T-helper 17 cell (primary cell): ENCODE measurements at regions not wholly inside any gene's neighbourhood (a gene's known extent, or its start where the extent isn't known, plus 50 kb on each side); places are given as distances from the start of the nearest gene placed in this dataset.

Experiments used
- ATAC-seq: fragments of 150-1000 bp; cut with Tn5 transposase; 2 replicates; pipeline ENCODE4 v1.10.0; 2021; ENCODE audit warnings: mild to moderate bottlenecking, moderate library complexity
- DNase-seq, 3 donors: peaks; one replicate each; pipeline versions ENCODE4 v3.0.0 to v3.0.0-alpha.2; 2020 to 2021
- H3K9me3 ChIP-seq: one replicate; pipeline ENCODE4 v1.7.0; 2013; ENCODE audit warnings: low read length, mild to moderate bottlenecking; ENCODE audit not compliant: control insufficient read depth, poor library complexity, severe bottlenecking
- H3K27ac Mint-ChIP-seq: one replicate; pipeline ENCODE4 v1.8.0; 2022; ENCODE audit warnings: mild to moderate bottlenecking, moderate library complexity, mixed read lengths
- H3K27me3 Mint-ChIP-seq: one replicate; pipeline ENCODE4 v1.8.0; 2022; ENCODE audit warnings: mixed read lengths
- H3K36me3 Mint-ChIP-seq: one replicate; pipeline ENCODE4 v1.8.0; 2022; ENCODE audit warnings: low read depth, mixed read lengths
- H3K4me1 Mint-ChIP-seq: one replicate; pipeline ENCODE4 v1.8.0; 2022; ENCODE audit warnings: mild to moderate bottlenecking, mixed read lengths
- H3K4me3 Mint-ChIP-seq: one replicate; pipeline ENCODE4 v1.8.0; 2022; ENCODE audit warnings: mild to moderate bottlenecking, moderate library complexity, mixed read lengths

DNA sequence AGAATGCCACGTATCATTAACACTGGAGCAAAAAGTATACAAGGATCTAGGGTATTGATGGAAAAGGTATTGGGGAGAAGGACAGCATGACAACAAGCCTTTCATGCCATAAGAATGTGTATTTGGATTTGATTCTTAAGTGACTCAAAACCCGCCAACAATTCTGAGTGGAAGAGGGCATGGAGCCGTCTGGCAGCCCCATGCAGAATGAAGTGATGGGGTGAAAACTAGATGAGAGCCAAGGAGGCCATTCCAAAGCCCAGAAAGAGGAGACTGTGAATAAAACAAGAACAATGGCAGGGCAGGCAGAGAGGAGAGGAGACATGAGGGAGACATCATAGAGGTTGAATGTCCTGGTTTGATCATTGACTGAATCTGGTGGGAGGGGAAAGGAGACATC lies 272.3 kb upstream of the WWC1 start:
- no peak overlapping the region for H3K27ac Mint-ChIP-seq
- peaks cover 15% of the 10 kb centered on the region for H3K27me3 Mint-ChIP-seq
- H3K4me1 Mint-ChIP-seq, result no peaks in the 10 kb centered on the region
- no peak for DNase-seq
- ATAC-seq, result no peak
- no peaks in the 10 kb centered on the region for H3K36me3 Mint-ChIP-seq
- H3K9me3 ChIP-seq, result no peaks in the 10 kb centered on the region
- H3K4me3 Mint-ChIP-seq, result no peak overlapping the region

DNA sequence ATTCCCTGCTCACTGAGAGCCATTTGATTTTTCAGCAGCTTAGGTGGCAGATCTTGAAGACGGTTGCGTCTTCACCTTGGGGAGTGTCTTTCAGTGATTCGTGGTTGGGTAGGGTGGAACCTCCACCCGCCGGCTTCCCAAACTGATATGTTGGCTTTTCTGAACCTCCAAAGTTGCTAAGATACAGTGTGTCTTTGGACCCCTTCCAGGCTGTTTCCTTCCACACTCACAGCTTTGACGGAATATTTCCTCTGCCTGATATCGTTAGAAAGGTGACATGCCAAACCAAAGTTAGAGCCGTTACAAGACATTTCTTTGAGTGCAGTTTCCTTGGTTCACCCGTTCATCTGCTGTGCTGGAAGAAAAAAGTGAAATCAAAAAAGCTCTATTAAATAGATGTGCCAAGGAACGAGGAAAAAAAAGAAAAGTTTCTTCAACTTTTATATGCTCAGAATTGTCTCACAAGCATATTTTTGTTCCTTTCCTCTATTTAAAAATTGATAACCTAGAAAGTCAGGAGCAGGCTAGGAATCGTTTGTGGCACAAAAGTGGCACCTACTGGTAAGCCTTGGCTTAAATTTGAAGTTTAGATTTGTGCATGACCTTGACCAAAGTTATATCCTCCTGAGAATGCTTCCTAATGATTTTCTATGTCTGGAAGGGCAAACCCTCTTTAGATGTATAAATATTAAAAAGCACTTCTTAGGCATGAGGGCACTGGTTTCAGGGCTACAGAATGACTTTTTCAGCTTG lies 270.7 kb upstream of the WWC1 start:
- no peak overlapping the region for H3K27ac Mint-ChIP-seq
- H3K9me3 ChIP-seq, result no peaks in the 10 kb centered on the region
- H3K36me3 Mint-ChIP-seq, result no peaks in the 10 kb centered on the region
- H3K4me1 Mint-ChIP-seq, result no peaks in the 10 kb centered on the region
- peaks cover 21% of the 10 kb centered on the region for H3K27me3 Mint-ChIP-seq
- DNase-seq, result no peak
- ATAC-seq, result no peak
- no peak overlapping the region for H3K4me3 Mint-ChIP-seq

DNA sequence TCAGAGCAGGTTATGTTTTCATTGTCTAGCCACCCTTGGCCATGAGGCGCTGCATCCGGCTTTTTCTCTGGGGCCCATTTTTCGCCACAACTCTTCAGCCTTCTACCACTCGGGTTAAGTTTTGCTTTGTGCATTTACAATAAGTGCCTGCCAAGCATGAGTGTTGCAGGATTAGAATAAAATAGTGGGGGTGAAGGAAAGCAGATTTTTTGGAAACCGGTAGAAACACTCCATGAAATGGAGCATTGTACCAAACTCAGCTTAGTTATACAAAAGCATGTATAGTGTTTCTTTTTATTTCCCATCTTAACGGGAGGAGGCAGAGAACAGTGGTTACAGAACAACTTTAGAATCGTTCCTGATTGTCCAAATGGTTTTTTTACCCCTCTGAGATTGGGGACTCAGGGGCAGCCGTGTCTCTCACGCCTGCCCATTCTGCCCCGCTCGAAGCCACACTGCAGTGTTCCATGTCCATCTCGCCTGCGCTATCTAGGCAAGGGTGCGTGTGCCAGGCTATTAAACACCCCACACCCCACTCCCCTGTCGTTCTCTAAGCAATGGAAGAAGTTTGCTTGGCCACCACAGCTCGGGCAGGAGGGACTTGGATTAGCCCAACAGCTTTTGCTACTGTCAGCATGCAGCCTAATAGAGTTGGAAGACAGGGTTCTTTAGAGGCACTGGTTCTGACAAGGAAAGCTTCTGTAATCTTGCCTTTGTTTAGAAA lies 268.8 kb upstream of the WWC1 start:
- Mint-ChIP-seq H3K27me3 (peaks cover 26% of the 10 kb centered on the region), H3K36me3 (no peaks in the 10 kb centered on the region), H3K4me1 (no peaks in the 10 kb centered on the region), H3K4me3 (no peak overlapping the region), H3K27ac (no peak overlapping the region)
- ATAC-seq (no peak), DNase-seq (no peak)
- no peaks in the 10 kb centered on the region for H3K9me3 ChIP-seq

DNA sequence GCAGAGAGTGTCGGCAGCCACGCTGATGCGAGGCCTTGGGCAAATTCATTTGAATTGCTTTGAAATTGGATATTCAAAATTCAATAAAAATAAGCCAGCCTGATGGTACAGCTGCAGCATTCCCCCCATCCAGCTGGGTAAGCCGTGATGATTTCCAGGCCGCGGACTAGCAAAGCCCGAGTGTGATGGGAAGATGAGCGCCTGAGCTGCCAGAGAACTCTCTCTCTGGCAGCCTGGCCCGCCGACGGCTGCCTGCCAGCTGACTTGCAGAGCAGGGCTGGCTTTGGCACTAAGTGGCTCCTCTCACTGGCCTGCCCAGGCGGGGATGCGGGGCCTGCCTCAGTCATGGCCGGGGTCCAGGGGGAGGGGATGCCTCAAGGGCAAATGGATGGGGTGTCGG lies 268.3 kb upstream of the WWC1 start:
- H3K4me3 Mint-ChIP-seq, result no peak overlapping the region
- H3K36me3 Mint-ChIP-seq, result no peaks in the 10 kb centered on the region
- H3K27ac Mint-ChIP-seq, result no peak overlapping the region
- H3K4me1 Mint-ChIP-seq, result no peaks in the 10 kb centered on the region
- peaks cover 26% of the 10 kb centered on the region for H3K27me3 Mint-ChIP-seq
- DNase-seq, result no peak
- no peaks in the 10 kb centered on the region for H3K9me3 ChIP-seq
- no peak for ATAC-seq

DNA sequence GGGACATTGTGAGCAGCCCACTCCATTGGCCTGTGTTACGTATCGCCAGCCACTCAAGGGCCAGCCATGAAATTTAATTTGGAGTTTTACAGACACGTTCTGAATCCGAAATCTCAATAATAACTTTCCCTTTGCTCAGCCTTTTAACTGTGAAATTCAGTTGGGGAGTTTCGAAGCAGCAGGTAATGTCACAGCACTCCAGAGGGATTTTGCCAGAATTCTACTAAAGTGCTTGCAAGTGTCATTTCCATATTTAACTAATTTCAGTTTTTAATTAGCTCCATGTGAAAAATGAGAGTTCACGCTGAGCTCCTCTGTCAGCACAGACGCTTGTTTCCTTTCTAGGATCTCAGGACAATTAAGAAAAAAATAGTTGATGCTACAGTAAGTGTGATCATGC lies 267.1 kb upstream of the WWC1 start:
- DNase-seq, result no peak
- no peak for ATAC-seq
- no peaks in the 10 kb centered on the region for H3K9me3 ChIP-seq
- Mint-ChIP-seq H3K27ac (no peak overlapping the region), H3K4me1 (no peaks in the 10 kb centered on the region), H3K27me3 (peaks cover 26% of the 10 kb centered on the region), H3K36me3 (no peaks in the 10 kb centered on the region), H3K4me3 (no peak overlapping the region)

DNA sequence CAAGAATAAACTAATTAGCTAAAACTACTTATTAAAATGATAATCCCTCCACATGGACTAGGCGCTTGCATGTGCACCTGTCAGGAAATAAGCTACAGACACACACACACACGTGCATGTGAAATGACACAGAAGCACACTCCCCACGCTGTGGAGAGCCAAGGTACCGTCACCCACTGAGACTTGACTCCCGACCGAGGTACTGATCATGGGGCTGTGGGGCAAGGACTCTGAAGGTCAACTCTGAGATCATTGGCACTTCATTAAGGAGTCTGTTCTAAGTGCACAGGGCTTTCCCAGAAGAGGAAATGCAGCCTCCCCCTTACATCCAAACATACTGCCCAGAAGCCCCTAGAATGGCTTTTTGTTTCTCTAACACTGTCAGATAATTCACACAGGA lies 264.4 kb upstream of the WWC1 start:
- Mint-ChIP-seq H3K27me3 (peaks cover 26% of the 10 kb centered on the region), H3K4me3 (no peak overlapping the region), H3K36me3 (no peaks in the 10 kb centered on the region), H3K27ac (no peak overlapping the region), H3K4me1 (no peaks in the 10 kb centered on the region)
- DNase-seq (no peak), ATAC-seq (no peak)
- no peaks in the 10 kb centered on the region for H3K9me3 ChIP-seq

DNA sequence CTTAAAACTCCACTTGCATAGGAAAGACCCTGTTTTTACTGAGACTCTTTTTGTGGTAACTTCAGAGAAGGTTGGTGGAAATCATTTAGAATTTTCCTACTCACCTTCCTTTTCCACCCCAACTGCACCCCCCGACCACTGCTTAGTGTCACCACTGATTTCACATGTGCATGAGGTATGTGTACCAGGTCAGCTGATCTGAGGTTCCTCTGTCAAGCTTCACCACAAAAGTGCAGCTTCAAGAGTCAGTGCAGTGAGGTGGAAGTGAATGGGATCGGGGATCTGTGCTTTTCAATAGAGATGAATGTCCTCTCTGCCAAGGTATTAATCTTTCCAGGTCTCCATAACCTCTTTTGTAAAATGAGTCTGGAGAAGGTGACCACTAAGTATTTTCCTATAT lies 260.5 kb upstream of the WWC1 start:
- H3K9me3 ChIP-seq, result no peaks in the 10 kb centered on the region
- no peak overlapping the region for H3K27ac Mint-ChIP-seq
- no peaks in the 10 kb centered on the region for H3K36me3 Mint-ChIP-seq
- no peak overlapping the region for H3K4me3 Mint-ChIP-seq
- H3K4me1 Mint-ChIP-seq, result no peaks in the 10 kb centered on the region
- ATAC-seq (no peak), DNase-seq (no peak)
- H3K27me3 Mint-ChIP-seq, result peaks cover 3% of the 10 kb centered on the region

DNA sequence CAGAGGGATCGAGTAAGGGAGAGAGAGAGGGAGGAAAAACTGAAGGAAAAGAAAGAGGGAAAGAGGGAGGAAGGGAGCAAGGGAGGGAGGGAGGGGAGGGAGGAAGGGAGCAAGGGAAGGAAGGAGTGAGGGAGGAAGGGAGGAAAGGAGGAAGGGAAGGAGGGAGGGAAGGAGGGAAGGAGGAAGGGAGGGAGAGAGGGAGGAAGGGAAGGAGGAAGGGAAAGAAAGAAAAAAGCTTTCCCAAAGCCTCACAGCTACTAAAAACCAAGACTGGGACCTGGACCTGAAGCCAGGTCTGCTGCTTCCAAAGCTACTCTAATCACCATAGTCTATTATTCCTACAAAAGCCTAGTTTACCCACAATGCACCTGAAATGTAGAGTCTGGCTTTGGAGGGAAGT lies 259.8 kb upstream of the WWC1 start:
- no peak overlapping the region for H3K4me3 Mint-ChIP-seq
- no peak for ATAC-seq
- no peaks in the 10 kb centered on the region for H3K27me3 Mint-ChIP-seq
- H3K36me3 Mint-ChIP-seq, result no peaks in the 10 kb centered on the region
- H3K4me1 Mint-ChIP-seq, result no peaks in the 10 kb centered on the region
- H3K27ac Mint-ChIP-seq, result no peak overlapping the region
- H3K9me3 ChIP-seq, result no peaks in the 10 kb centered on the region
- DNase-seq, result no peak

DNA sequence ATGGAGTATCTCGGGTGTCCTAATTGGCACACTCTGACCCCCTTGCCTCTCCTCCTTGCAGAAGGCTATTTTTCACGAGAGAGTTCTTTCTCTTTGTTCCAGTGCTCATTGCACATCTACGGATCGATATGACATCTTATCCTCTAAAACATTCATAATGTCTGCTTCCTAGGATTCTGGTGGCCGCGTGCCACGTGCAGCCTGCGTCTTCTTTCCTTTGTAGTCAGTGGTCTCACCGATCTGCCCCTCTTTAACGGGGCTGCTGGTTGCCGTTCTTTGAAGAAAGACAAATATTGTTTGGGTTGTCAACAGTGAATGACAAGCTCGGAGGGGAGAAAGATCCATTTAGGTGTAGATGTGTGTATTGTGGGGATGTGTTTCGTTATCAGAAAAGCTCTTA lies 252.4 kb upstream of the WWC1 start:
- DNase-seq (no peak), ATAC-seq (no peak)
- Mint-ChIP-seq H3K27ac (no peak overlapping the region), H3K4me3 (no peak overlapping the region), H3K4me1 (no peaks in the 10 kb centered on the region), H3K27me3 (peaks cover 28% of the 10 kb centered on the region), H3K36me3 (no peaks in the 10 kb centered on the region)
- H3K9me3 ChIP-seq, result no peaks in the 10 kb centered on the region

DNA sequence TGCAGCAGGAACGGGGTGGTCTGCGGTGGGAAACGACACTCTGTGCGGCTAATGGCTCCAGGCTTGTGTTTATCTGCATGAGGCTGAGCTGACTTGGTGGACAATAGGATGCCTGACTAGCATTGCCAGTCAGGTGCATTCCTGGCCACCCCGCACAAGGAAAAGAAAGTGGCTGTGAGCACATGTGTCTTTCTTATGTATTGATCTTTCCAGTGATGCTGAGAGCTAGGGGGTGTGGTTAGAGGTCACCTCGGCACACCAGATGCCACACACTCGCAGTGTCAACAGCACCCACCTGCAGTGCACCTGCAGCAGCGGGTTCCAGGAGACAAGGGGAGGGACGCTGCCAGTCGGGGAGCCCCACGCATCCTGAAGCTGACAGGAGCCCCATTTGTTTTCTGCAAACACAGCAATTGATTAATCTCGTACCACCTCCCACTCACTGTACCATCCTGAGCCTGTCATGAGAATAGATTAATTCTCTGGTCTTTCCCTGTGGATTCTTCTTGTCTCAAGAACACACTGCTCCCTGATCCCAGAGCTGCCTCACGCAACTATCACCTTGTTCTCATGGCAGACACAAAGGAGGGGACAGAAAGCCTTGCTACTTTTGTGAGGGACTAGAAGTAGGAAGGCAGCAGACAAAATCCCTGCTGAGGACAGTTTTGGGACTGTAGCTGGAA lies 251.7 kb upstream of the WWC1 start:
- ATAC-seq, result no peak
- Mint-ChIP-seq H3K36me3 (no peaks in the 10 kb centered on the region), H3K27ac (no peak overlapping the region), H3K4me3 (no peak overlapping the region), H3K4me1 (no peaks in the 10 kb centered on the region), H3K27me3 (peaks cover 28% of the 10 kb centered on the region)
- no peaks in the 10 kb centered on the region for H3K9me3 ChIP-seq
- DNase-seq, result no peak

DNA sequence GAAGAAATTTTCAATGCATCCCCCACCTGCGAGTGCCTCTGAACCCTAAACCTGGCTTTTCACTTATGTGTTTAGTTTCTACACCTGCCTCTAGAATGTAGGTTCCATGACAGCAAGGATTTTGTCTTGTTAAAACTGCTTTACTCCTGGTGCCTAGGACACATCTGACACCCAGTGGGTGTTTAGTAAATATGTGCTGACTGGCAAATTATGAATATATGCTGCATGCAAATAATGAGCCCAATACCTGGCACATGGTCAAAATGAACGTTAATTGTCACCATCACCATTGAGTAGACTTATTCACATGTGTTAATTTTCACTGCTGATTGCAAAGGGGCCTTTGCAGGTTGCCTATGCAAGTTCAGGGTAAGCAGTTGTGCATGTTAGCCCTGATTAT lies 249.9 kb upstream of the WWC1 start:
- no peaks in the 10 kb centered on the region for H3K9me3 ChIP-seq
- DNase-seq (no peak), ATAC-seq (no peak)
- no peak overlapping the region for H3K27ac Mint-ChIP-seq
- peaks cover 28% of the 10 kb centered on the region for H3K27me3 Mint-ChIP-seq
- H3K4me3 Mint-ChIP-seq, result no peak overlapping the region
- H3K36me3 Mint-ChIP-seq, result no peaks in the 10 kb centered on the region
- no peaks in the 10 kb centered on the region for H3K4me1 Mint-ChIP-seq

DNA sequence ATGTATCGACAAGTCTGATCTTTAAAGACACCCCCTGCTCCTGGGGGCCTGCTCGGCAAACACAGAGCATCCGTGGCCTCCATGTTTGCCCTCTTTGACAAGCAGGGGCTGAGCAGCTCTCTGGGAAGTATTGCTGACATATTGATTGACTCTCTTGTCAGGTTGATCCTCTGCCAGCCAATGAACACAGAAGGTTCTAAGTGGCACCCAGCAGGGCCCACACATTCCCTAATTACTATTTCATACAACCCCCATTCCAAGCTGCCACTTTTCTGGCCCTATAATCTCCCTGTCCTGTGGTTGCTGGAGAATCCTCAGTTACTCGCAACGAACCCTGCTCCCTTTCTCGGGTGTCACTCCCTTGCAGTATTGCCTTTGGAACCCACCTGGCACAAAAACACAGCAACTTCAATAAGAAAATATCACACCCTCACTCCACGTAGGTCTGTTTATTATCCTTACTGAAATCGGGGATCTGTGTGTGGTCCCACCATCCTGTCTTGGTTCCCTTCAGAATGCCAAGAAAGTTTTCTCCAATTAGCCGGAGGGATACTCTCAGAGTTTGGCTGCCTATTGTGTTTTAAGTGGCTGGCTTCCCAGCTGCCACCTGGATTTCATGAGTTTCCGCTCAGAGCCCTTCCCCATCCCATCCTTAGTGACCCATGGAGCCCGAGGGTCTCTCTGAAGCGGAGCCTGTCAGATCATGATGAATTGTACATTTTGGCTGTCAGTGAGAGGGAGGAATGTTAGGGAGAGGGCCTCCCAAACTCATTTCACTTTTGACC lies 249.0 kb upstream of the WWC1 start:
- Mint-ChIP-seq H3K4me1 (no peaks in the 10 kb centered on the region), H3K4me3 (no peak overlapping the region), H3K27me3 (peaks cover 31% of the 10 kb centered on the region), H3K27ac (no peak overlapping the region), H3K36me3 (no peaks in the 10 kb centered on the region)
- ATAC-seq, result no peak
- DNase-seq, result no peak
- H3K9me3 ChIP-seq, result no peaks in the 10 kb centered on the region

DNA sequence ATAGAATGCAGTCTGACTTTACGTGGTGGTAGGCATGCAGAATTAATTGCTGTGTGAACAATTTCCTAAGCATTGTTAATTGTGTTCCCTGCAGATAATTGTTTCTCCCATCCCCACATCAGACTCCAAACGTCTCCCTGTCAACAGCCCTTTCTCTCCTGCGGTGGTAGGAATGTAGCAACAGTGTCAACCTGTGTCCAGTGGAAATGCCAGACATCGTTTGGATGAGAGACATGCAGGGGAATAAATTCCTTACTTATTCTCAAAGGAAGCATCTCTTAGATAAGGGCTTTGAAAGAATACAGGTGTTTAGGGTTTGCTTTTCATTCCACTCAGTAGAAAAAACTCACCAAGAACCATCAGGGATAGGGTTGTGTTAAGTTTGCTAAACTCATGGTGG lies 245.3 kb upstream of the WWC1 start:
- Mint-ChIP-seq H3K27me3 (peaks cover 40% of the 10 kb centered on the region), H3K4me3 (no peak overlapping the region), H3K36me3 (no peaks in the 10 kb centered on the region), H3K27ac (no peak overlapping the region), H3K4me1 (no peaks in the 10 kb centered on the region)
- no peaks in the 10 kb centered on the region for H3K9me3 ChIP-seq
- DNase-seq (no peak), ATAC-seq (no peak)
